HCT116 (cell line): ENCODE measurements at regions not wholly inside any gene's neighbourhood (a gene's known extent, or its start where the extent isn't known, plus 50 kb on each side); places are given as distances from the start of the nearest gene placed in this dataset.

Experiments
- ATAC-seq: fragments of 200-7000 bp; cut with Tn5 transposase; 2 replicates; pipeline ENCODE4 v1.9.1; 2020; ENCODE audit warnings: mild to moderate bottlenecking, moderate library complexity
- BruUV-seq: library from RNA; stranded (reverse); fragments of 400-500 nt; replicated peaks from 2 replicates; lab custom pipeline; 2021; lab: Mats Ljungman, UMichigan
- CTCF ChIA-PET: fragments of 300-600 bp; sonication (Branson Sonifier 250); formaldehyde crosslinking; loops from one replicate; lab custom pipeline; 2021; ENCODE audit warnings: antibody characterized with exemption; lab: Charles Lee
- POLR2A ChIA-PET: fragments of 300-600, 350-600 bp; sonication (Branson Sonifier 250); formaldehyde crosslinking; loops from one replicate; lab custom pipeline; 2021; ENCODE audit warnings: antibody characterized with exemption; lab: Charles Lee
- RAD21 ChIA-PET, 2 experiments: fragments of 300-600 bp; sonication (Branson Sonifier 250); formaldehyde crosslinking; loops; one replicate each; lab custom pipeline; 2023; ENCODE audit warnings: low total read pairs in 2 of 2; ENCODE audit not compliant: uncharacterized antibody in 2 of 2, unreplicated experiment in 2 of 2, low non-redundant PET in 1 of 2; lab: Charles Lee
- DNase-seq: peaks from one replicate; pipeline ENCODE4 v3.0.0-alpha.2; 2010; ENCODE audit warnings: low read depth, low spot score
- H2AFZ ChIP-seq: fragments of 200-600 bp; shearing (Covaris generic), sonication (generic); 2 replicates; pipeline ENCODE4 v1.6.1; 2017; ENCODE audit warnings: low read depth, mixed run types, mixed read lengths, antibody characterized with exemption, low read length; ENCODE audit not compliant: poor library complexity, severe bottlenecking
- H3K27ac ChIP-seq: 2 replicates; pipeline ENCODE4 v1.5.1; 2012; ENCODE audit warnings: low read depth, low read length
- H3K27me3 ChIP-seq: fragments of 200-600 bp; sonication (generic); 2 replicates; pipeline ENCODE4 v1.6.1; 2016; ENCODE audit warnings: mixed run types, low read length, mixed read lengths; ENCODE audit not compliant: insufficient read depth
- H3K36me3 ChIP-seq, 2 experiments: fragments of 200-500 bp in 1 of 2; fragments of 200-600 bp in 1 of 2; sonication (Bioruptor generic) in 1 of 2; sonication (generic) in 1 of 2; 2 replicates each; pipeline versions ENCODE4 v1.5.1 to v1.6.1; 2014 to 2016; ENCODE audit warnings: low read length in 2 of 2, inconsistent platforms in 1 of 2, mixed read lengths in 1 of 2, mixed run types in 1 of 2; ENCODE audit not compliant: insufficient read depth in 2 of 2, control insufficient read depth in 1 of 2
- H3K4me1 ChIP-seq, 2 experiments: fragments of 200-600 bp in 1 of 2; sonication (generic) in 1 of 2; 2 replicates each; pipeline versions ENCODE4 v1.5.1 to v1.6.1; 2012 to 2017; ENCODE audit warnings: low read length in 2 of 2, inconsistent platforms in 1 of 2, mild to moderate bottlenecking in 1 of 2, mixed read lengths in 1 of 2, mixed run types in 1 of 2, moderate library complexity in 1 of 2; ENCODE audit not compliant: insufficient read depth in 2 of 2, control insufficient read depth in 1 of 2
- H3K4me2 ChIP-seq: fragments of 200-600 bp; sonication (generic); 2 replicates; pipeline ENCODE4 v1.6.1; 2017; ENCODE audit warnings: mixed run types, low read length, mixed read lengths
- H3K4me3 ChIP-seq, 2 experiments: fragments of 200-600 bp in 1 of 2; sonication (generic) in 1 of 2; replicated peaks in 1 of 2; 2 replicates each; pipeline ENCODE4 v1.5.1; 2011 to 2016; ENCODE audit warnings: low read length in 2 of 2, control low read depth in 1 of 2, low read depth in 1 of 2, mild to moderate bottlenecking in 1 of 2, mixed read lengths in 1 of 2, mixed run types in 1 of 2
- H3K79me2 ChIP-seq: fragments of 200-600 bp; sonication (generic); 2 replicates; pipeline ENCODE4 v1.6.1; 2017; ENCODE audit warnings: mild to moderate bottlenecking, mixed run types, low read length, moderate library complexity, mixed read lengths; ENCODE audit not compliant: insufficient read depth
- H3K9ac ChIP-seq: fragments of 200-600 bp; sonication (generic); 2 replicates; pipeline ENCODE4 v1.6.1; 2016; ENCODE audit warnings: low read length, mixed read lengths
- H3K9me2 ChIP-seq: fragments of 200-600 bp; sonication (generic), shearing (Covaris generic); 2 replicates; pipeline ENCODE4 v1.6.1; 2017; ENCODE audit warnings: mixed run types, mild to moderate bottlenecking, moderate library complexity; ENCODE audit not compliant: insufficient read depth
- H3K9me3 ChIP-seq, 2 experiments: fragments of 200-500 bp in 1 of 2; fragments of 200-600 bp in 1 of 2; sonication (Bioruptor generic) in 1 of 2; sonication (generic) in 1 of 2; 2 replicates each; pipeline ENCODE4 v1.6.1; 2014 to 2017; ENCODE audit warnings: low read length in 2 of 2, mixed read lengths in 2 of 2, inconsistent platforms in 1 of 2, low read depth in 1 of 2, mild to moderate bottlenecking in 1 of 2, mixed run types in 1 of 2, moderate library complexity in 1 of 2; ENCODE audit not compliant: control insufficient read depth in 1 of 2, insufficient read depth in 1 of 2
- H4K20me1 ChIP-seq: fragments of 200-600 bp; sonication (generic), shearing (Covaris generic); 2 replicates; pipeline ENCODE4 v1.6.1; 2017; ENCODE audit warnings: mixed run types, mild to moderate bottlenecking, moderate library complexity; ENCODE audit not compliant: insufficient read depth
- EGR1 ChIP-seq: IDR thresholded peaks from 2 replicates; pipeline ENCODE4 v1.6.1; 2012; ENCODE audit warnings: low read depth
- ELF1 ChIP-seq: IDR thresholded peaks from 2 replicates; pipeline ENCODE4 v1.6.1; 2012; ENCODE audit warnings: low read depth, borderline replicate concordance
- POLR2A ChIP-seq: IDR thresholded peaks from 2 replicates; pipeline ENCODE4 v1.7.0; 2011; ENCODE audit warnings: borderline replicate concordance; ENCODE audit not compliant: insufficient read depth, insufficient read length; ENCODE audit errors: extremely low read depth
- POLR2AphosphoS5 ChIP-seq: IDR thresholded peaks from 2 replicates; pipeline ENCODE4 v1.6.1; 2011; ENCODE audit warnings: mild to moderate bottlenecking, low read depth, low read length, moderate library complexity
- SIN3A ChIP-seq: IDR thresholded peaks from 2 replicates; pipeline ENCODE4 v1.6.1; 2012; ENCODE audit warnings: low read depth
- SP1 ChIP-seq: IDR thresholded peaks from 2 replicates; pipeline ENCODE4 v1.6.1; 2012; ENCODE audit warnings: low read depth
- TCF7L2 ChIP-seq: IDR thresholded peaks from 2 replicates; pipeline ENCODE4 v1.7.0; 2011; ENCODE audit warnings: borderline replicate concordance, inconsistent platforms; ENCODE audit not compliant: insufficient read depth, insufficient read length; ENCODE audit errors: extremely low read depth
- YY1 ChIP-seq: IDR thresholded peaks from 2 replicates; pipeline ENCODE4 v1.6.1; 2011; ENCODE audit warnings: low read length, low read depth, moderate library complexity, mild to moderate bottlenecking; ENCODE audit not compliant: insufficient replicate concordance; ENCODE audit errors: extremely low read depth
- ZNF274 ChIP-seq: fragments of 200-500 bp; sonication (Bioruptor generic); IDR thresholded peaks from 2 replicates; pipeline ENCODE4 v1.6.1; 2014; ENCODE audit warnings: mild to moderate bottlenecking, low read depth, low read length, inconsistent platforms
- intact Hi-C: fragments of 100-400 bp; cut with micrococcal nuclease; formaldehyde crosslinking; loops from 2 replicates; pipeline ENCODE4 v1.10.0; 2022
- TF ChIP-seq, protein P1 (sequence below): IDR thresholded peaks from 2 replicates; pipeline ENCODE4 v1.6.1; 2012
- TF ChIP-seq, protein P2 (sequence below): IDR thresholded peaks from 2 replicates; pipeline ENCODE4 v1.6.1; 2012

DNA sequence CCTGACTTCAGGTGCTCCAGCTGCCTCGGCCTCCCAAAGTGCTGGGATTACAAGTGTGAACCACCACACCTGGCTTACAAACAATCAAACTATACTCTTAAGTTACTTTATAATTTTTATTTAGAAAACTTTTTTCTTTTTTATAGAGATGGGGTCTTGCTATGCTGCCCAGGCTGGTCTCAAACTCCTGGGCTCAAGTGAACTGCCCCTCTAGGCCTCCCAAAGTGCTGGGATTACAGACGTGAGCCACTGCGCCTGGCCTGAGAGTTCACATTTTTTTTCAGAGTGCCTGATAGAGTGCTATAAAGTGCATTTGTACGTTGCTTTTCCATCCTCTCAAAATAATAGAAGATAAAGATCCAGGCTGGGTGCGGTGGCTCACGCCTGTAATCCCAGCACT lies 102.0 kb upstream of the TBL1XR1 start:
- DNase-seq (no peak), ATAC-seq (no peak)
- Histone ChIP-seq H3K4me1 (peaks cover 0 to 11% of the 10 kb centered on the region in 2 experiments; a peak in 2 of 4 replicates), H3K36me3 (no peaks in the 10 kb centered on the region), H3K9me2 (no peaks in the 10 kb centered on the region), H2AFZ (no peak overlapping the region), H3K79me2 (no peaks in the 10 kb centered on the region), H3K27ac (no peak overlapping the region), H4K20me1 (no peaks in the 10 kb centered on the region), H3K27me3 (no peaks in the 10 kb centered on the region), H3K4me2 (no peak overlapping the region), H3K9me3 (no peaks in the 10 kb centered on the region), H3K4me3 (no peak overlapping the region), H3K9ac (no peak overlapping the region)
- POLR2A ChIA-PET = no interaction called here
- intact Hi-C loops = no loop called here
- no TSS peak for BruUV-seq
- CTCF ChIA-PET = no interaction called here
- RAD21 ChIA-PET = no interaction called here
- TF ChIP-seq SIN3A (no peak), ZNF274 (no peak), YY1 (no peak)
- TF ChIP-seq, protein P1, sequence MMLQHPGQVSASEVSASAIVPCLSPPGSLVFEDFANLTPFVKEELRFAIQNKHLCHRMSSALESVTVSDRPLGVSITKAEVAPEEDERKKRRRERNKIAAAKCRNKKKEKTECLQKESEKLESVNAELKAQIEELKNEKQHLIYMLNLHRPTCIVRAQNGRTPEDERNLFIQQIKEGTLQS = no peak
- TF ChIP-seq, protein P2, sequence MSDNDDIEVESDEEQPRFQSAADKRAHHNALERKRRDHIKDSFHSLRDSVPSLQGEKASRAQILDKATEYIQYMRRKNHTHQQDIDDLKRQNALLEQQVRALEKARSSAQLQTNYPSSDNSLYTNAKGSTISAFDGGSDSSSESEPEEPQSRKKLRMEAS = no peak

DNA sequence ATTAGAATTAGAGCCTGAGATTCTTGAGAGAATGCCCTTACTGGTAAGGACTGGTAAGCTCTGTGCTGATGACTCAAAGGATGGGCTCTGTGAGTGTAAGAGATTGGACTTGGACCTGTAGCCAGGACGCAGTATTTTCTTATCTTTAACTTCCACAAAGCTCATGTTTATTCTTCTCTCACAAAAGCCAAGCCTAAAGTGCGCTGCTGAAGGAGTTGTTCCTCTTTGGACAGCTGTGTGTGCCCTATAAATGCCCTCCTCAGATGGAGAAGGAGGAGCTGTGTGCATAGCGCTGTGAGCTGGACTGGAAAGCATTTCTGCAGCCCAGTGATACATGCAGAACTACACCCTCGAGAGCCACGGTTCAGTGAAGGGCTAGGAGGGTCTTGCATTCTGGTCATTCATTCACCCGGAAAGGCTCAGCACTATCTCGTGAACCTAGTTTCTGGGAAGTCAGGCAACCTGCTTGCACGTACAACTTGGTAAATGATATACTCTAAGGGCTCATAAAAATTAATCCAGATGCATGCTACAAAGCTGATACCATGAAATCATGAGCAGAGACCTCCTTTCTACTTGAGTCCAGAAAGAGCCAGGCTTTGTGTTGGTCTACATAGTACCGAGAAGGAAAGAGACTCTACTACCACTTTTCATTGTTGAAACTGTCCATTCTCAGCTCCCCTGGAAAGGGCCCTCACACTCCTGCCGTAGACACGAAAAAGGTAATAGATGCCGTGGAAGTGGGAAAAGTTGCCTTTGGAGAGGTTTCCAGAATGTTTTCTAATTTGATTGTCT lies 103.0 kb upstream of the TBL1XR1 start:
- RAD21 ChIA-PET = interaction anchor here in 1 of 2 experiments (0.6 kb wide), 1 partner anchor 17 kb away, joined by 3 read pairs; no protein-coding TSS in a partner anchor

More for the DNA sequence above, 103.0 kb upstream of the TBL1XR1 start:
- Histone ChIP-seq H3K79me2 (no peaks in the 10 kb centered on the region), H3K4me3 (no peak overlapping the region), H3K9ac (no peak overlapping the region), H2AFZ (no peak overlapping the region), H3K4me1 (peaks cover 0 to 1% of the 10 kb centered on the region in 2 experiments; a peak in 1 of 4 replicates), H3K27me3 (no peaks in the 10 kb centered on the region), H3K36me3 (no peaks in the 10 kb centered on the region), H4K20me1 (no peaks in the 10 kb centered on the region), H3K4me2 (no peak overlapping the region), H3K9me3 (no peaks in the 10 kb centered on the region), H3K27ac (no peak overlapping the region), H3K9me2 (no peaks in the 10 kb centered on the region)
- TF ChIP-seq, protein P1 = no peak
- TF ChIP-seq TCF7L2 = no peak
- no peak for TF ChIP-seq ELF1
- TF ChIP-seq POLR2AphosphoS5 = no peak
- TF ChIP-seq POLR2A = no peak
- TF ChIP-seq SP1 = no peak
- no peak for TF ChIP-seq EGR1
- no peak; the same call in 1 of the 2 replicates for ATAC-seq
- POLR2A ChIA-PET = interaction anchor here (0.9 kb wide), 1 partner anchor 58 kb away, joined by 3 read pairs; no protein-coding TSS in a partner anchor
- DNase-seq = no peak
- BruUV-seq = no TSS peak
- intact Hi-C loops = no loop called here
- CTCF ChIA-PET = no interaction called here
